T-helper 1 cell treated with Interleukin-12 subunit alpha and Interleukin-12 subunit beta and Interleukin-4 antibody, amounts not matched to agents 30 ng/mL and 1 ng/mL, for 36 hours (primary cell): ENCODE measurements at regions not wholly inside any gene's neighbourhood (a gene's known extent, or its start where the extent isn't known, plus 50 kb on each side); places are given as distances from the start of the nearest gene placed in this dataset.

Source experiments
- intact Hi-C: fragments of 100-400 bp; cut with micrococcal nuclease; formaldehyde crosslinking; loops from one replicate; pipeline ENCODE4 v1.15.1; 2024

DNA sequence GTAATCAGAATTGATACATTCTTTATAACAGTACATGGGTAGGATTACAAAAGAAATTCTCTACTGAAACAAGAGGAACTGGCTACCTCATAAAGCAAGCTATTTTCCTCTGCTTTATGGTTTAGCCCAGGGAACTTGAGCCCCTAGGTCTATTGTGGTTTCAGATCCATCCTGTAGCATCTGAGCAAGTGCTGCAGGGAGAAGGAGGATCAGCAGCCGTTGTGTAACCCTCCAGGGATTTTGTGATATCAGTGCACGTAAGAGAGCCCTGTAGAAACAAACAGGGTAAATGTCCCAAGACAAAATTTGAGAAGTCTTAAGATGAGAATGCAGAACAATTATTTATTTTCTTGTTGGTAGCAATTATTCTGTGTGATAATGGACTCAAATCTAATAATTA, 165.2 kb upstream of the DEFB112 start:
- intact Hi-C loops: no loop called here

GRCh38 chr6:50217841-50218240, 168.1 kb upstream of the DEFB112 start:
- intact Hi-C loops: no loop called here

DNA sequence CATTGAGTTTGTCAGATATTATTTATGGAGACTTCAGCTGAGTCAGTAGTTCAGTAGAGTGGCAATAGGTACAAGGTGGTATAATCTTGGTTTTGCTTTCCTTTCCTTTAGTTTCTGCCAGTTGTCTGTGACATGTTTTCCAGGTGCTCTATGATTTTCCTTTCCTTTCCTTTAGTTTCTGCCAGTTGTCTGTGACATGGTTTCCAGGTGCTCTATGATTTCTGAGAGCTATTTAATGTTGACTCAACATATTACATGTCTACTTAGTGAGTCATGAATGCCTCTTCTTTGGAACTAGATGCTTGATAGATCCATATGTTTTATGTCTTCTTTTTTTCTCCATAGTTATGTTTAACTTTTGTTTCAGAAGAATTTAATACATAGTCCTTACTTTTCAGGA, 186.4 kb upstream of the DEFB112 start:
- intact Hi-C loops: no loop called here

- intact Hi-C loops: no loop called here
Observed at GRCh38 chr6:50239853-50240252, 190.1 kb upstream of the DEFB112 start.

GRCh38 chr6:50240986-50241385, 191.3 kb upstream of the DEFB112 start:
- intact Hi-C loops: no loop called here

GRCh38 chr6:50249493-50249892, 199.8 kb upstream of the DEFB112 start:
- intact Hi-C loops: no loop called here

- intact Hi-C loops: no loop called here
Observed at GRCh38 chr6:50257322-50257721, 207.6 kb upstream of the DEFB112 start.

DNA sequence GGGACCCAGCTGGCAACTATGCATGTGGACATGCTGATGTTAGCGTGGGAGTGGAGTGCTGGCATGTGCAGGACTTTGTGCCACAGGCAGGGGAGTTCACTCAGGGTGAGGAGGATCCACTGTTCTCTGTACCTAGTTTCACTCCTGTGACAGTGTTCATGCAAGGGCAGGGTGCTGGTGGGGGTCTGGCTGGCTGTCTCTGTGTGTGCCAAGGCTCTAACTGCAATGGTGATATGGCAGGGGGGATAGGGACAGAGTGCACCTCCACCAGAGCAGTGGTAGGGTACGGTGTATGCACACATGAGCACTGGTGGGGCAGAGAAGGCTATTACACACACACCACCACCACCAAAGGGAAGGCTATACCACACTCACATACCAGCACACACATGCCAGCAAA, 210.2 kb upstream of the DEFB112 start:
- intact Hi-C loops: no loop called here

- intact Hi-C loops: no loop called here
Observed at GRCh38 chr6:50264995-50265571, 215.4 kb upstream of the DEFB112 start.

GRCh38 chr6:50270415-50270814, 220.7 kb upstream of the DEFB112 start:
- intact Hi-C loops: no loop called here

DNA sequence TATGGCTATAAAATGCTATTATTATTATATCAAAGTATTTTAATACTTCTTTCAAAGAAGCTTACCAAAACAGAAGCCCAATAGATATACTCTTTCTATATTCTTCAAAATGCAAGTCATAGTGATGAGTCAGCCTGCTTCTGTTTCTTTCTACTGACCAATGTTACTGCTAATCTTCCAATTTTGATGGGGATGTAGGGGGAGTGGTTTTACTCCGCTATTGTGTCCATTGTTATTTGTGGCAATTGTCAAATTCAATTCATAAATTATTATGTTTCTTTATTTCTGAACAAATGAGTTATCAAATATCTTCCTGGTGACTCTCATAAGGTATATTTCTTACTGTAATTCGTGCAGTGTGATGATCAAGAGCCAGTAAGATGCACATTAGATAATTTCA, 221.5 kb upstream of the DEFB112 start:
- intact Hi-C loops: no loop called here

DNA sequence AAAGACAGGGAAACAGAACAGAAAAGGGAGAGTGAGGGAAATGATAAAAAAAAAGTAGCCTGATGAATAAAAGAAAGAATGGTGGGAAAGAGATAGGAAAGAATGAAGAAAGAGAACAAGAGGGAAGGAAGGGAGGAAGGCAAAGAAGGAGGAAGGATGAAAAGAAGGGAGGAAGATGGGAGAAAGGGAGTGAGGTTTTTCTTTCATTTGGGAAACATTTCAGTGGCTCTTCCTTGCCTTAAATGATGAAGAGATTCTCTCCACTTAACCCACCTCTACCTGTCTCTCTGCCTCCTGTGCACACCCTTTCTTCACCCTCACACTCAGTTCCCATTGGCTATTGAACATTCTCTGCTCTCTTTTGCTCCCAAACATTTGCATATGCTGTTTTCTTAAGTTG, 222.1 kb upstream of the DEFB112 start:
- intact Hi-C loops: no loop called here

DNA sequence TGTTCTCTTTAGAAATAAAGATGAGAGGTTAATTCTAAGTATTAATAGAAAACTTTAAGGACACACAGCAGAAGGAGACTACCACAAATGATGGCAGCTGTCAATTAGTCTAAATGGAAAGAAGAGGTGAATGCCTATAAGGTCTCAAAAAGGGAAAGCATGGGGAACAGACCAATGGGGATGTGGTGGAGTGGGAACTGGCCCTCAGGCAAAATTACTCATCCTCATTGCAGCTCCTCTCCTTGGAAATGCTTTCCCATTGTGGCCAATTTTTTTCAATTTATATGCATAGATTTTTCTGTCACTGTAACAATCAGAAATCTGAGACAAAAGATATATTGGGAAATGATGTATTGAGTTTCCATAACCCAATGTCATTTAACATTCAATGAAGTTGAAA, 222.9 kb upstream of the DEFB112 start:
- intact Hi-C loops: no loop called here

DNA sequence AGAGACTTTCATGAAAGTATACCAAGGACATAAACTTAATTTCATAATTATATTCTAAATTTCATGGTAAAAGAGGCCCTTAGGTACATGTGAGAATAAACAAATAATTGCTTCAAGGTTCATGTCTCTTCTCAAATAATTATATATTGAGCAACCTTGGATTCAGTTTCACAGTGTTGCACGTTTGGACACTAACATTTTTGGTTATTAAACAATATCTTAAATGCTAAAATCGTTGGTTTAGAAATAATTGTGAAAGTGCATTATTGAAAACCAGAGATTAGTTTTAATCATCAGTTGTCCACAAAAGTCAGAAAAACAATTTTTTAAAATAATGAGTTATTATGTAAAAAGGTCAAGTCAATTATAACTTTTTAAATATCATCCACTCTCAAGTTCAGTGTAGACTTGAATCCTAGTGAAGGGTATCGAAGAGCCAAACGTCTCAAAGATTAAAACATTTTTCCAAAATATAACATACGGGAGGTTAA, 227.1 kb upstream of the DEFB112 start:
- intact Hi-C loops: no loop called here

- intact Hi-C loops: no loop called here
Observed at GRCh38 chr6:50277774-50278173, 228.0 kb upstream of the DEFB112 start.

DNA sequence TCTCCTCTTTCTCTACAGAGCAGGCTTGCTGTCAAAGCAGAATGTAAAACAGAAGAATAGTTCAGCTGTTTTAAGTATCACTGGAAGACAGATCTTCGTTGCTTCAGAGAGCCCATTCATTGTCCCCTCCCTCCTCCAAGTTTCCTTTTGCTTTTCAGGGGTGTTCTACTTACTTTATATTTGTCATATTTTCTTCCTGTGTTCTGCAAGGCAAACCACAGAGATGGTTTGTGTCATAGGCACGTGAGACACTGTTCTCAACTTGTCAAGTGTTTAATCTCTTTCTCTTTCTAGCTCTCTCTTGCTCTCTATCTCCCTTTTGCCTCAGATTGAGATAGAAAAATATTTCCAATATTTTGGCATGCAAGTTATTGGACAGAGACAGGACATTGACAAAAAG, 228.9 kb upstream of the DEFB112 start:
- intact Hi-C loops: no loop called here

- intact Hi-C loops: no loop called here
Observed at GRCh38 chr6:50285735-50286134, 236.0 kb upstream of the DEFB112 start.

GRCh38 chr6:50288241-50288640, 238.5 kb upstream of the DEFB112 start:
- intact Hi-C loops: no loop called here

GRCh38 chr6:50288881-50289280, 239.2 kb upstream of the DEFB112 start:
- intact Hi-C loops: no loop called here

DNA sequence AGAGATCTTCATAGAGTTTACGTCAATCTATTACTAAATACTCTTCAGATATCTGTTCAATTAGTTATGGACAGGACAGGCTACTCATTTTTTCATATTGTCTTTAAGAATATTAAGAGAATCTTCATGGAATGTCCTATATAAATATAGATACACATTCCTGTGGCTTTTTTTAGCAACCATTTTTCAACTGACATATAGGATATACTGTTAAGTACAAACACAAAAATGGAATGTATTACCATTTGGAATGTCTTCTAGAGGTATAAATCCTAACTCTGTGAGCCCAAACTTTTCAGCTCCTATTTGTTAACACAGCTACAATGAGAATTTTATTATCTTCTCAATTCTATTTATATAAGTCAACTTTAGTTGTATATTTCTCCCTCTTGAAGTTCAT, 239.6 kb upstream of the DEFB112 start:
- intact Hi-C loops: no loop called here

- intact Hi-C loops: no loop called here
Observed at GRCh38 chr6:50301307-50301706, 251.6 kb upstream of the DEFB112 start.

DNA sequence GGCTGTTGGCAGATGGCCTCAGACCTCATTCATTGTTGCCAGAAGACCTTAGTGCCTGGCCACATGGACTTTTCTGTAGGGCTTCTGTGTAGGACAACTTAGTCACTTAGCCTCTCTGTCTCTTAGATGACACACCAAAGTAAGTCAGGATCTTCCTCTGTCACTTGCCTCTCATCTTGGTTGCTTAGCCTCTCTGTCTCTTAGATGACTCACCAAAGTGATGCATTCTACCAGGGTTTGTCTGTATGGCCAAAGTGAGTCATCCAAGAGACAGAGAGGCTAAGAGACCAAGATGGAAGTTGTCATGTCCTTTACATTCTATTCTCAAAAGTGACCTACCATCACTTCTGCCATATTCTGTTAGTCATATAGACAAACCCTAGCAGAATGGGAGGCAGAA, 255.9 kb upstream of the DEFB112 start:
- intact Hi-C loops: no loop called here

DNA sequence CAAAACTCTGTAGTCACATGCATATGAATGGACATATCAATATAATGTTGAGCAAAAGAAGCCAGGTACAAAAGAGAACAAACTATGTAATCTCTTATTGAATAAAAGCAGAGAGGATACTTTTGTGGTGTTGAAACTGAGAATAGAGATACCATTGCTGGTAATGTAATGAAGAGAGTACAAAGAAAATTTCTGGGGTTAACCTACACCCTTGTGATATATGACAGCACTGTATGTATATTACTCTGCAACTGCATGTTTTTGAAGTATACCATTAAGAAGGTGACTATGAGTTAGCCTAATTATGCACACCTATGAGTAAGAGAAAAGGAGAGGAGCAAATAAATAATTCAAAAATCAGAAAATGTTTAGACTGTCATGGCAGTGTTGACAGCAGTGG, 268.8 kb upstream of the DEFB112 start:
- intact Hi-C loops: no loop called here

DNA sequence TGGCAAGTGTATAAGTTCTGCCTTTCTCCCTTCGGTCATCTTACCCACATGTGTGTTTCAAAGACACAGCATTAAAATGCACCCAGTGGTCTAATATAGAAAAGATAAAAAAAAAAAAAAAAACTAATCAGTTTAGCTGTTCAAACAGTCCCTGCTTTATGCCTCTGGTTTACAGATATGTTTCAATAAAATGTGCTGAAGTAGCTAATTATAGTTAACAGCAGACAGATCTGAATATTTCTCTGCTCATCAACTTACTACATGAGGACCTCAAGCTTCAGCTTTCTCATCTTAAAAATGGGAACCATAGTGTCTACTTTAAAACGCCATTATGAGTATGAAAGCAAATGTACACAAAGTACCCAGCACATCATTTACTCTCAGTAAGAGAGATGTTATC, 280.6 kb upstream of the DEFB112 start:
- intact Hi-C loops: no loop called here
